ENCODE measurements at regions not wholly inside any gene's neighbourhood (a gene's known extent, or its start where the extent isn't known, plus 50 kb on each side); places are given as distances from the start of the nearest gene placed in this dataset.
"Not testable (repeated sequence)": the region's sequence is repeated elsewhere in the genome, so short reads cannot be mapped to it uniquely, and the experiment has no call there.

- Mint-ChIP-seq H3K27ac (no peak overlapping the region), H3K27me3 (ENCODE audit: low read depth) (no peaks in the 10 kb centered on the region), H3K36me3 (ENCODE audit: insufficient read depth in 1 of 3, low read depth in 3 of 3) (peaks cover 9 to 17% (median 10%) of the 10 kb centered on the region in 3 experiments; a peak in 6 of 7 replicates), H3K4me1 (no peaks in the 10 kb centered on the region), H3K4me3 (no peak overlapping the region), H3K9me3 (peaks cover 16 to 20% of the 10 kb centered on the region in 2 experiments)
- Histone ChIP-seq H3K79me1 (ENCODE audit: insufficient read depth, low read depth, low read length, poor library complexity, severe bottlenecking) (no peaks in the 10 kb centered on the region), H2BK20ac (ENCODE audit: low read depth, low read length, poor library complexity, severe bottlenecking) (no peak overlapping the region), H3K23me2 (ENCODE audit: insufficient read length, low read depth, low read length, poor library complexity, severe bottlenecking) (no peaks in the 10 kb centered on the region), H3K9ac (ENCODE audit: extremely low read depth, insufficient read length, low read length) (no peak overlapping the region), H3K18ac (ENCODE audit: insufficient read length, low read depth, low read length) (no peak overlapping the region), H3K14ac (ENCODE audit: insufficient read depth, low read length) (no peak overlapping the region), H3K9me3 (ENCODE audit: control insufficient read depth, low read depth, low read length) (no peaks in the 10 kb centered on the region), H2AFZ (ENCODE audit: low read length) (no peak overlapping the region), H2BK120ac (ENCODE audit: low read depth, low read length, poor library complexity, severe bottlenecking) (no peak overlapping the region), H3K27me3 (ENCODE audit: insufficient read depth, low read length) (no peaks in the 10 kb centered on the region), H2BK12ac (ENCODE audit: insufficient read length, low read depth, low read length) (no peak overlapping the region), H3T11ph (ENCODE audit: low read length) (no peak overlapping the region), H3K79me2 (ENCODE audit: insufficient read depth, low read length) (no peaks in the 10 kb centered on the region), H3K4ac (ENCODE audit: low read depth, low read length) (no peak overlapping the region), H3K23ac (ENCODE audit: insufficient read length, low read depth, low read length) (no peak overlapping the region), H2BK15ac (ENCODE audit: low read depth, low read length) (no peak overlapping the region), H4K20me1 (ENCODE audit: control insufficient read depth, insufficient read depth, insufficient read length) (no peaks in the 10 kb centered on the region), H4K5ac (ENCODE audit: insufficient read length, low read depth, low read length) (no peak overlapping the region), H4K8ac (replicated peaks; ENCODE audit: insufficient read length, low read depth, low read length) (no peak overlapping the region), H2BK5ac (ENCODE audit: insufficient read length, low read length) (no peak overlapping the region), H2AK5ac (ENCODE audit: insufficient read length, low read length) (no peak overlapping the region), H3K27ac (ENCODE audit: insufficient read length, low read depth, low read length) (no peak overlapping the region), H3K4me2 (ENCODE audit: insufficient read depth, insufficient read length, low read length) (no peak overlapping the region), H4K91ac (ENCODE audit: insufficient read length, low read depth, low read length) (no peak overlapping the region), H3K4me1 (ENCODE audit: insufficient read depth, low read length) (no peaks in the 10 kb centered on the region), H3K56ac (ENCODE audit: insufficient read length, low read depth, low read length) (no peak overlapping the region)
- no peak for TF ChIP-seq CTCF (conservative IDR thresholded peaks at IDR 0.05)
- no peak for DNase-seq
- no CpG with 5 or more reads among the region's 2 CpGs for WGBS (ENCODE audit: extremely low coverage, insufficient read length, low lambda C conversion rate)
These were observed 187.6 kb downstream of the RMST start for GRCh38 chr12:97650242-97650641.

GRCh38 chr12:97656548-97656947, 193.9 kb downstream of the RMST start:
- not testable (repeated sequence) for H3K79me1 ChIP-seq (ENCODE audit: insufficient read depth, low read depth, low read length, poor library complexity, severe bottlenecking); H2BK5ac ChIP-seq (ENCODE audit: insufficient read length, low read length); H3T11ph ChIP-seq (ENCODE audit: low read length); H3K27me3 Mint-ChIP-seq (ENCODE audit: low read depth); H3K27ac Mint-ChIP-seq; H3K4ac ChIP-seq (ENCODE audit: low read depth, low read length); H3K4me3 Mint-ChIP-seq; H4K91ac ChIP-seq (ENCODE audit: insufficient read length, low read depth, low read length); H3K79me2 ChIP-seq (ENCODE audit: insufficient read depth, low read length); H2BK120ac ChIP-seq (ENCODE audit: low read depth, low read length, poor library complexity, severe bottlenecking); H3K4me1 Mint-ChIP-seq; H4K8ac ChIP-seq (replicated peaks; ENCODE audit: insufficient read length, low read depth, low read length); H4K5ac ChIP-seq (ENCODE audit: insufficient read length, low read depth, low read length); H2BK12ac ChIP-seq (ENCODE audit: insufficient read length, low read depth, low read length); H3K27me3 ChIP-seq (ENCODE audit: insufficient read depth, low read length); H3K4me1 ChIP-seq (ENCODE audit: insufficient read depth, low read length); H2BK15ac ChIP-seq (ENCODE audit: low read depth, low read length); H2AK5ac ChIP-seq (ENCODE audit: insufficient read length, low read length); H3K56ac ChIP-seq (ENCODE audit: insufficient read length, low read depth, low read length); H3K27ac ChIP-seq (ENCODE audit: insufficient read length, low read depth, low read length); H3K14ac ChIP-seq (ENCODE audit: insufficient read depth, low read length); H3K9ac ChIP-seq (ENCODE audit: extremely low read depth, insufficient read length, low read length); H3K18ac ChIP-seq (ENCODE audit: insufficient read length, low read depth, low read length); H4K20me1 ChIP-seq (ENCODE audit: control insufficient read depth, insufficient read depth, insufficient read length); H3K23me2 ChIP-seq (ENCODE audit: insufficient read length, low read depth, low read length, poor library complexity, severe bottlenecking); H3K23ac ChIP-seq (ENCODE audit: insufficient read length, low read depth, low read length); H2BK20ac ChIP-seq (ENCODE audit: low read depth, low read length, poor library complexity, severe bottlenecking); H2AFZ ChIP-seq (ENCODE audit: low read length); H3K4me2 ChIP-seq (ENCODE audit: insufficient read depth, insufficient read length, low read length); H3K9me3 ChIP-seq (ENCODE audit: control insufficient read depth, low read depth, low read length)
- peaks cover 12 to 13% of the 10 kb centered on the region in 2 experiments for H3K9me3 Mint-ChIP-seq
- peak; percentile 60 for DNase-seq
- peaks cover 0 to 19% (median 6%) of the 10 kb centered on the region in 3 experiments; a peak in 4 of 7 replicates for H3K36me3 Mint-ChIP-seq (ENCODE audit: insufficient read depth in 1 of 3, low read depth in 3 of 3)
- WGBS (ENCODE audit: extremely low coverage, insufficient read length, low lambda C conversion rate) = no CpG with 5 or more reads among the region's 19 CpGs

All from H9 (cell line).